SK-N-SH (cell line): ENCODE measurements at regions not wholly inside any gene's neighbourhood (a gene's known extent, or its start where the extent isn't known, plus 50 kb on each side); places are given as distances from the start of the nearest gene placed in this dataset.

Experiments
- CTCF ChIA-PET: fragments of 300-600, 350-600 bp; formaldehyde crosslinking; extraction: SDS; loops from one replicate; lab custom pipeline; 2021; lab: Yijun Ruan, JAX
- POLR2A ChIA-PET: fragments of 350-600 bp; sonication (Branson Sonifier 250); formaldehyde crosslinking; extraction: SDS; loops from one replicate; lab custom pipeline; 2020; ENCODE audit warnings: antibody characterized with exemption, inconsistent platforms; lab: Yijun Ruan, JAX
- DNase-seq: peaks from one replicate; pipeline ENCODE4 v3.0.0; 2012
- H2AFZ ChIP-seq: fragments of 200-600 bp; sonication (generic); 2 replicates; pipeline ENCODE4 v1.8.1; 2016; ENCODE audit warnings: antibody characterized with exemption, mild to moderate bottlenecking, low read depth
- H3F3A ChIP-seq: fragments of 200-600 bp; sonication (generic); replicated peaks from 2 replicates; pipeline ENCODE3; 2016; ENCODE audit warnings: antibody characterized with exemption, mild to moderate bottlenecking; ENCODE audit not compliant: insufficient read depth
- H3K27ac ChIP-seq, 2 experiments: fragments of 200-500 bp in 1 of 2; fragments of 200-600 bp in 1 of 2; sonication (Bioruptor generic) in 1 of 2; sonication (generic), shearing (Covaris generic) in 1 of 2; 2 replicates each; pipeline versions ENCODE4 v1.5.1 to v1.6.1; 2014 to 2016; ENCODE audit warnings: low read depth in 2 of 2, inconsistent platforms in 1 of 2, low read length in 1 of 2, mild to moderate bottlenecking in 1 of 2, mixed read lengths in 1 of 2
- H3K27me3 ChIP-seq: fragments of 200-600 bp; sonication (generic), shearing (Covaris generic); 2 replicates; pipeline ENCODE4 v1.6.1; 2016; ENCODE audit warnings: mixed run types; ENCODE audit not compliant: insufficient read depth
- H3K36me3 ChIP-seq, 2 experiments: fragments of 200-500 bp in 1 of 2; fragments of 200-600 bp in 1 of 2; sonication (Bioruptor generic) in 1 of 2; sonication (generic) in 1 of 2; replicated peaks in 1 of 2; 2 replicates each; pipeline versions ENCODE3 to v1.5.1; 2014 to 2016; ENCODE audit warnings: low read length in 1 of 2, mild to moderate bottlenecking in 1 of 2; ENCODE audit not compliant: insufficient read depth in 2 of 2, control insufficient read depth in 1 of 2
- H3K4me1 ChIP-seq, 2 experiments: fragments of 200-500 bp in 1 of 2; fragments of 200-600 bp in 1 of 2; sonication (Bioruptor generic) in 1 of 2; sonication (generic), shearing (Covaris generic) in 1 of 2; 2 replicates each; pipeline versions ENCODE4 v1.5.1 to v1.6.1; 2014 to 2016; ENCODE audit warnings: low read depth in 1 of 2, low read length in 1 of 2, mixed run types in 1 of 2; ENCODE audit not compliant: insufficient read depth in 2 of 2, control insufficient read depth in 1 of 2
- H3K4me2 ChIP-seq: fragments of 200-600 bp; sonication (generic), shearing (Covaris generic); 2 replicates; pipeline ENCODE4 v1.6.1; 2017; ENCODE audit warnings: mixed run types
- H3K4me3 ChIP-seq, 2 experiments: fragments of 200-500 bp in 1 of 2; fragments of 200-600 bp in 1 of 2; sonication (Bioruptor generic) in 1 of 2; sonication (generic), shearing (Covaris generic) in 1 of 2; 2 replicates each; pipeline versions ENCODE4 v1.5.1 to v1.8.1; 2014 to 2016; ENCODE audit warnings: low read depth in 2 of 2, inconsistent platforms in 1 of 2, low read length in 1 of 2, mild to moderate bottlenecking in 1 of 2, mixed read lengths in 1 of 2, moderate library complexity in 1 of 2
- H3K79me2 ChIP-seq: fragments of 200-600 bp; sonication (generic); 2 replicates; pipeline ENCODE4 v1.8.1; 2017; ENCODE audit warnings: mild to moderate bottlenecking; ENCODE audit not compliant: insufficient read depth
- H3K9ac ChIP-seq: fragments of 200-600 bp; sonication (generic); 2 replicates; pipeline ENCODE4 v1.6.1; 2017; ENCODE audit warnings: mixed run types
- H3K9me2 ChIP-seq: fragments of 200-600 bp; sonication (generic); 2 replicates; pipeline ENCODE4 v1.6.1; 2017; ENCODE audit warnings: mixed run types
- H3K9me3 ChIP-seq: fragments of 200-600 bp; sonication (generic); 2 replicates; pipeline ENCODE4 v1.6.1; 2017; ENCODE audit warnings: mixed run types, mild to moderate bottlenecking, moderate library complexity
- H4K20me1 ChIP-seq: fragments of 200-600 bp; sonication (generic); 2 replicates; pipeline ENCODE4 v1.6.1; 2017; ENCODE audit warnings: mild to moderate bottlenecking, mixed run types; ENCODE audit not compliant: insufficient read depth
- CHD2 ChIP-seq: fragments of 150-350 bp; IDR thresholded peaks from 2 replicates; pipeline ENCODE4 v1.6.1; 2018; ENCODE audit warnings: low read length; ENCODE audit not compliant: partially characterized antibody
- CTCF ChIP-seq: fragments of 200-600 bp; sonication (generic); IDR thresholded peaks from 2 replicates; pipeline ENCODE4 v1.6.1; 2017; ENCODE audit warnings: antibody characterized with exemption, mild to moderate bottlenecking, moderate library complexity
- ELF1 ChIP-seq: IDR thresholded peaks from 2 replicates; pipeline ENCODE4 v1.4.0; 2012
- EZH2phosphoT487 ChIP-seq: fragments of 200-600 bp; sonication (generic); IDR thresholded peaks from 2 replicates; pipeline ENCODE4 v1.6.1; 2017; ENCODE audit warnings: low read depth, mixed run types, mild to moderate bottlenecking, antibody characterized with exemption, moderate library complexity, borderline replicate concordance
- FOSL2 ChIP-seq: IDR thresholded peaks from 2 replicates; pipeline ENCODE4 v1.4.0; 2012; ENCODE audit warnings: low read depth, mild to moderate bottlenecking, moderate library complexity, borderline replicate concordance
- FOXJ3 ChIP-seq: sonication (generic); formaldehyde crosslinking; IDR thresholded peaks from 2 replicates; pipeline ENCODE4 v1.5.1; 2020; ENCODE audit warnings: mild to moderate bottlenecking, missing genetic modification reagents
- GATA2 ChIP-seq: sonication (generic); formaldehyde crosslinking; IDR thresholded peaks from 2 replicates; pipeline ENCODE4 v1.5.0; 2020; ENCODE audit warnings: mild to moderate bottlenecking, missing genetic modification reagents
- IRF3 ChIP-seq: fragments of 150-350 bp; IDR thresholded peaks from 2 replicates; pipeline ENCODE4 v1.6.1; 2016; ENCODE audit warnings: mild to moderate bottlenecking, low read depth, low read length
- JUND ChIP-seq: IDR thresholded peaks from 2 replicates; pipeline ENCODE4 v1.4.0; 2012
- NFIC ChIP-seq: IDR thresholded peaks from 2 replicates; pipeline ENCODE4 v1.4.0; 2012; ENCODE audit warnings: borderline replicate concordance
- NRF1 ChIP-seq: IDR thresholded peaks from 2 replicates; pipeline ENCODE4 v1.6.1; 2012; ENCODE audit warnings: low read depth, mild to moderate bottlenecking, low read length
- POLR2AphosphoS5 ChIP-seq: IDR thresholded peaks from 2 replicates; pipeline ENCODE4 v1.6.1; 2012; ENCODE audit warnings: low read depth, low read length
- RFX5 ChIP-seq: IDR thresholded peaks from 2 replicates; pipeline ENCODE4 v1.6.1; 2012; ENCODE audit warnings: mild to moderate bottlenecking, improper control_type of control experiment, low read length
- SIN3A ChIP-seq: IDR thresholded peaks from 2 replicates; pipeline ENCODE4 v1.6.1; 2012; ENCODE audit warnings: low read depth, mild to moderate bottlenecking, low read length, moderate library complexity, borderline replicate concordance
- SMC3 ChIP-seq: IDR thresholded peaks from 2 replicates; pipeline ENCODE4 v1.6.1; 2012; ENCODE audit warnings: low read depth, low read length, improper control_type of control experiment
- TAF1 ChIP-seq: IDR thresholded peaks from 2 replicates; pipeline ENCODE4 v1.6.1; 2012; ENCODE audit warnings: low read depth, mild to moderate bottlenecking, low read length, moderate library complexity, borderline replicate concordance
- USF1 ChIP-seq: IDR thresholded peaks from 2 replicates; pipeline ENCODE4 v1.4.0; 2012; ENCODE audit warnings: low read depth, borderline replicate concordance
- YY1 ChIP-seq: IDR thresholded peaks from 2 replicates; pipeline ENCODE4 v1.4.0; 2012; ENCODE audit warnings: low read depth, mild to moderate bottlenecking
- WGBS: methylation state at CpG from one replicate; pipeline ENCODE4 v1.1.6; 2017; ENCODE audit warnings: low lambda C conversion rate; 5-methylcytosine and 5-hydroxymethylcytosine counted together

GRCh38 chr3:5788496-5788895, 601.0 kb downstream of the EDEM1 start (continued):
- TF ChIP-seq FOSL2, result no peak

GRCh38 chr3:5791558-5791957, 604.1 kb downstream of the EDEM1 start:
- ChIA-PET CTCF (no interaction called here), POLR2A (no interaction called here)
- no peaks in the 10 kb centered on the region for H3K27me3 ChIP-seq
- H4K20me1 ChIP-seq, result no peaks in the 10 kb centered on the region
- H3K27ac ChIP-seq, result no peak overlapping the region
- no peaks in the 10 kb centered on the region for H3K79me2 ChIP-seq
- H3K9ac ChIP-seq, result no peak overlapping the region
- H3K36me3 ChIP-seq, result no peaks in the 10 kb centered on the region
- no peak overlapping the region for H3K4me2 ChIP-seq
- H2AFZ ChIP-seq, result no peak overlapping the region
- no peaks in the 10 kb centered on the region for H3K9me3 ChIP-seq
- WGBS, result 0% methylated on average over 1 of the region's 1 CpG
- H3K9me2 ChIP-seq, result no peaks in the 10 kb centered on the region
- H3F3A ChIP-seq, result no peaks in the 10 kb centered on the region
- no peak for TF ChIP-seq SIN3A
- TF ChIP-seq GATA2 (CRISPR knock-in tag), result no peak
- TF ChIP-seq NRF1, result no peak
- TF ChIP-seq TAF1, result no peak
- TF ChIP-seq CTCF, result no peak
- TF ChIP-seq FOXJ3, result no peak
- no peak for TF ChIP-seq YY1
- TF ChIP-seq CHD2, result no peak
- no peak for TF ChIP-seq USF1
- TF ChIP-seq ELF1, result no peak
- TF ChIP-seq SMC3, result no peak
- DNase-seq, result no peak
- H3K4me3 ChIP-seq, result no peak overlapping the region
- H3K4me1 ChIP-seq, result no peaks in the 10 kb centered on the region

GRCh38 chr3:5796541-5796940, 609.0 kb downstream of the EDEM1 start:
- WGBS, result 5% methylated on average over 2 of the region's 2 CpGs
- Histone ChIP-seq H3K27me3 (no peaks in the 10 kb centered on the region), H3K79me2 (no peaks in the 10 kb centered on the region), H3F3A (no peaks in the 10 kb centered on the region), H3K9me2 (no peaks in the 10 kb centered on the region), H3K4me3 (no peak overlapping the region), H3K9ac (no peak overlapping the region), H2AFZ (no peak overlapping the region), H3K9me3 (no peaks in the 10 kb centered on the region), H4K20me1 (no peaks in the 10 kb centered on the region), H3K36me3 (no peaks in the 10 kb centered on the region), H3K4me1 (no peaks in the 10 kb centered on the region), H3K27ac (no peak overlapping the region), H3K4me2 (no peak overlapping the region)
- CTCF ChIA-PET, result no interaction called here
- POLR2A ChIA-PET, result no interaction called here
- TF ChIP-seq ELF1 (no peak), TAF1 (no peak), USF1 (no peak), JUND (no peak), EZH2phosphoT487 (no peak), NRF1 (no peak), IRF3 (no peak), POLR2AphosphoS5 (no peak), RFX5 (no peak), NFIC (no peak), YY1 (no peak)
- DNase-seq, result no peak
